Panc1 (cell line): ENCODE measurements at regions not wholly inside any gene's neighbourhood (a gene's known extent, or its start where the extent isn't known, plus 50 kb on each side); places are given as distances from the start of the nearest gene placed in this dataset.

Experiments
- CTCF ChIP-seq: fragments of 450-650 bp; IDR thresholded peaks from 2 replicates; pipeline ENCODE4 v1.5.1; 2017; ENCODE audit warnings: mild to moderate bottlenecking
- REST ChIP-seq, 2 experiments: IDR thresholded peaks; 2 replicates each; pipeline ENCODE4 v1.6.1; 2011 to 2012; ENCODE audit warnings: low read depth in 2 of 2, control low read depth in 1 of 2, low read length in 1 of 2, mild to moderate bottlenecking in 1 of 2, moderate library complexity in 1 of 2; ENCODE audit not compliant: insufficient read depth in 1 of 2

GRCh38 chr10:123571978-123572377 lies 94.2 kb upstream of the GPR26 start:
- TF ChIP-seq CTCF: no peak
- no peak for TF ChIP-seq REST (IDR thresholded peaks at IDR 0.05; ENCODE audit: insufficient read depth in 1 of 2, low read depth in 2 of 2, low read length in 1 of 2)
